ENCODE measurements at regions not wholly inside any gene's neighbourhood (a gene's known extent, or its start where the extent isn't known, plus 50 kb on each side); places are given as distances from the start of the nearest gene placed in this dataset.
"Not testable (repeated sequence)": the region's sequence is repeated elsewhere in the genome, so short reads cannot be mapped to it uniquely, and the experiment has no call there.

- no peak for DNase-seq (ENCODE audit: low read depth)
- TF ChIP-seq, protein P1, sequence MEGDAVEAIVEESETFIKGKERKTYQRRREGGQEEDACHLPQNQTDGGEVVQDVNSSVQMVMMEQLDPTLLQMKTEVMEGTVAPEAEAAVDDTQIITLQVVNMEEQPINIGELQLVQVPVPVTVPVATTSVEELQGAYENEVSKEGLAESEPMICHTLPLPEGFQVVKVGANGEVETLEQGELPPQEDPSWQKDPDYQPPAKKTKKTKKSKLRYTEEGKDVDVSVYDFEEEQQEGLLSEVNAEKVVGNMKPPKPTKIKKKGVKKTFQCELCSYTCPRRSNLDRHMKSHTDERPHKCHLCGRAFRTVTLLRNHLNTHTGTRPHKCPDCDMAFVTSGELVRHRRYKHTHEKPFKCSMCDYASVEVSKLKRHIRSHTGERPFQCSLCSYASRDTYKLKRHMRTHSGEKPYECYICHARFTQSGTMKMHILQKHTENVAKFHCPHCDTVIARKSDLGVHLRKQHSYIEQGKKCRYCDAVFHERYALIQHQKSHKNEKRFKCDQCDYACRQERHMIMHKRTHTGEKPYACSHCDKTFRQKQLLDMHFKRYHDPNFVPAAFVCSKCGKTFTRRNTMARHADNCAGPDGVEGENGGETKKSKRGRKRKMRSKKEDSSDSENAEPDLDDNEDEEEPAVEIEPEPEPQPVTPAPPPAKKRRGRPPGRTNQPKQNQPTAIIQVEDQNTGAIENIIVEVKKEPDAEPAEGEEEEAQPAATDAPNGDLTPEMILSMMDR (IDR thresholded peaks at IDR 0.05; ENCODE audit: insufficient read depth, low read length), result no peak
- no peak overlapping the region for H3K4me3 ChIP-seq (ENCODE audit: low read depth, low read length)
These were observed 324.7 kb downstream of the FAM170A start for GRCh38 chr5:119954106-119954505.

- H3K4me3 ChIP-seq (ENCODE audit: low read depth, low read length), result no peak overlapping the region
- TF ChIP-seq, protein P1 (IDR thresholded peaks at IDR 0.05; ENCODE audit: insufficient read depth, low read length), result no peak
- no peak for DNase-seq (ENCODE audit: low read depth)
These were observed 332.6 kb downstream of the FAM170A start for GRCh38 chr5:119961993-119962392.

DNA sequence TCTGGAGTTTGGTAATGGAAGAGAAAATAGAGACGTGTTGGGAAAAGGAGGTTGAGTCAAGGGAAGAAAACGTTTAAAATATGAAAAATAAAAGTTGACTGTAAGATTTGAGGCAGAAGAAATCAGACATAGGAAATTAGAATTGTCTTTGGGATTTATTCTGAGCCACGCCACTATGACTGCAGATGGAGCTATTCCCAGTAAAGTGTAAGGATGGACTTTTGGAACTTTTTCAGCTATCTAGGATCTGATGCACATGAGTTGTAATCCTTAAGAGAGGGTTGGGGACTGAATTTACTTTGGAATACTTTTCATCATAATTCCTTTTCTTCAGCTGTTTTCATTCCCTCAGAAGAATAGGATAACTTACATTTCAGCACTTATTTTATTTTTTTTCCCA, 336.7 kb downstream of the FAM170A start:
- TF ChIP-seq, protein P1 (IDR thresholded peaks at IDR 0.05; ENCODE audit: insufficient read depth, low read length), result peak; percentile 28
- peak; percentile 26 for DNase-seq (ENCODE audit: low read depth)
- H3K4me3 ChIP-seq (ENCODE audit: low read depth, low read length), result no peak overlapping the region

- no peak overlapping the region for H3K4me3 ChIP-seq (ENCODE audit: low read depth, low read length)
- TF ChIP-seq, protein P1 (IDR thresholded peaks at IDR 0.05; ENCODE audit: insufficient read depth, low read length), result no peak
- DNase-seq (ENCODE audit: low read depth), result no peak
These were observed 339.3 kb downstream of the FAM170A start for GRCh38 chr5:119968690-119969089.

DNA sequence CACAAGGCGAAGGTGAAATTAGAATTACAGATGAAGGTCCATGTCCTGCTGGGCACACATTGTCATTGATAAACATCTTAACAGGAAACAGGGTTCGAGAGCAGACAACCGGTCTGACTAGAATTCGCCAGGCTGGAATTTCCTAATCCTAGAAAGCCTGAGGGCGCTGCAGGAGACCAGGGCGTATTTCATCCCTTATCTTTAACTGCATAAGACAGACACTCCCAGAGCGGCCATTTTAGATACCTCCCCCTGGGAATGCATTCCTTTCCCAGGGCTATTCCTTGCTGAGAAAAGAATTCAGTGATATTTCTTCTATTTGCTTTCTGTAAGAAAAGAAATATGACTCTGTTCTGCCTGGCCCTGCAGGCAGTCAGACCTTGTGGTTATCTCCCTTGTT, 357.7 kb downstream of the FAM170A start:
- not testable (repeated sequence) for DNase-seq (ENCODE audit: low read depth); H3K4me3 ChIP-seq (ENCODE audit: low read depth, low read length)

GRCh38 chr5:119991625-119992024, 362.3 kb downstream of the FAM170A start:
- no peak for DNase-seq (ENCODE audit: low read depth)
- TF ChIP-seq, protein P1 (IDR thresholded peaks at IDR 0.05; ENCODE audit: insufficient read depth, low read length), result no peak
- no peak overlapping the region for H3K4me3 ChIP-seq (ENCODE audit: low read depth, low read length)

- TF ChIP-seq, protein P1 (IDR thresholded peaks at IDR 0.05; ENCODE audit: insufficient read depth, low read length), result no peak
- no peak overlapping the region for H3K4me3 ChIP-seq (ENCODE audit: low read depth, low read length)
- no peak for DNase-seq (ENCODE audit: low read depth)
These were observed 366.8 kb downstream of the FAM170A start for GRCh38 chr5:119996128-119996527.

Measured in fibroblast of the aortic adventitia (primary cell).